DOHH2 (cell line): ENCODE measurements at regions not wholly inside any gene's neighbourhood (a gene's known extent, or its start where the extent isn't known, plus 50 kb on each side); places are given as distances from the start of the nearest gene placed in this dataset.

Source experiments
- EZH2phosphoT487 ChIP-seq: fragments of 200-600 bp; sonication (generic); IDR thresholded peaks from 2 replicates; pipeline ENCODE4 v1.6.1; 2017; ENCODE audit warnings: borderline replicate concordance, mild to moderate bottlenecking, antibody characterized with exemption, low read length, moderate library complexity, mixed read lengths
- TF ChIP-seq, protein P1 (sequence below): fragments of 200-600 bp; sonication (generic); IDR thresholded peaks from one replicate; pipeline ENCODE4 v1.5.1; 2014; ENCODE audit warnings: antibody characterized with exemption, mild to moderate bottlenecking, low read depth, low read length; ENCODE audit not compliant: poor library complexity, severe bottlenecking

DNA sequence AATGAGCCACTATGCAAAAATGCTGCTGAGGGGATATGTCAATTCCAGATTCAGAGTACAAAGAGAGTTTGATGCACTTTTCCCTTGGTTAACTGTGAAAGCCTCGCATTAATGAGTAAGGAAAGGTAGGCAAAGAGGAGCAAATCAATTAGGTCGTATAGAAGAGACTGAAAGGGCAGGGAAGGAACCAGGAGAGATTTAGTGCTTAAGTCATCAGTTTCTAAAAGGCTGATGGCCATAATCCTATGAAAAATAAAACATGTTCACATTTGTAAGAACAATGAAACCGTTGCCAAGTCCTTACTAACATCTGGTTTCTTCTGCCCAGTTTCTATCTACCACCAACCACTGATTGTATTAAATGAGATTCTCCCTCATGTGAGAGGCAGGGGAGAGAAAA lies 118.4 kb upstream of the PALMD start:
- TF ChIP-seq, protein P1, sequence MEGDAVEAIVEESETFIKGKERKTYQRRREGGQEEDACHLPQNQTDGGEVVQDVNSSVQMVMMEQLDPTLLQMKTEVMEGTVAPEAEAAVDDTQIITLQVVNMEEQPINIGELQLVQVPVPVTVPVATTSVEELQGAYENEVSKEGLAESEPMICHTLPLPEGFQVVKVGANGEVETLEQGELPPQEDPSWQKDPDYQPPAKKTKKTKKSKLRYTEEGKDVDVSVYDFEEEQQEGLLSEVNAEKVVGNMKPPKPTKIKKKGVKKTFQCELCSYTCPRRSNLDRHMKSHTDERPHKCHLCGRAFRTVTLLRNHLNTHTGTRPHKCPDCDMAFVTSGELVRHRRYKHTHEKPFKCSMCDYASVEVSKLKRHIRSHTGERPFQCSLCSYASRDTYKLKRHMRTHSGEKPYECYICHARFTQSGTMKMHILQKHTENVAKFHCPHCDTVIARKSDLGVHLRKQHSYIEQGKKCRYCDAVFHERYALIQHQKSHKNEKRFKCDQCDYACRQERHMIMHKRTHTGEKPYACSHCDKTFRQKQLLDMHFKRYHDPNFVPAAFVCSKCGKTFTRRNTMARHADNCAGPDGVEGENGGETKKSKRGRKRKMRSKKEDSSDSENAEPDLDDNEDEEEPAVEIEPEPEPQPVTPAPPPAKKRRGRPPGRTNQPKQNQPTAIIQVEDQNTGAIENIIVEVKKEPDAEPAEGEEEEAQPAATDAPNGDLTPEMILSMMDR, result no peak
- TF ChIP-seq EZH2phosphoT487, result no peak
